GM21576 (cell line): ENCODE measurements at regions not wholly inside any gene's neighbourhood (a gene's known extent, or its start where the extent isn't known, plus 50 kb on each side); places are given as distances from the start of the nearest gene placed in this dataset.
"Not testable (repeated sequence)": the region's sequence is repeated elsewhere in the genome, so short reads cannot be mapped to it uniquely, and the experiment has no call there.

ENCODE experiments used
- ATAC-seq: cut with Tn5 transposase; IDR thresholded peaks from one replicate; pipeline ENCODE4 v1.9.1; 2021; ENCODE audit warnings: mild to moderate bottlenecking, moderate library complexity; ENCODE audit not compliant: unreplicated experiment

DNA sequence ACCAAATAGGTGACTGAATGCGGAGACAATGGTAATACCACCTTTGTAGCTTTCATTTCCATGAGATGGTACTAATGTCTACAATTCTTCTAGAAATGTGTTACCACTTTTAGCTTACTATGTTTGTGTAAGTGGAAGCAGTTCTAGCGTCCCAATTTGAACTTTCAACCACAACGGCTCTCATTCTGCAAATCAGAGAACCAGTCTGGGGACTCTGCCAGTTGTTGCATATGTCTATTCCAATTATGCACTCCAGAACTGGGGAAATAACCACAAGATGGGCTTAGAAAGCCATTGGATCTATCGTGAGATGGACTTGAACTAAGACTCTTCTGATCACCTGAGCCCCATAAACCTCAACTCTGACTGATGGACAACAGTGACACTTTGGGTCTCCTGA, 862.3 kb downstream of the SLITRK1 start:
- no peak for ATAC-seq

DNA sequence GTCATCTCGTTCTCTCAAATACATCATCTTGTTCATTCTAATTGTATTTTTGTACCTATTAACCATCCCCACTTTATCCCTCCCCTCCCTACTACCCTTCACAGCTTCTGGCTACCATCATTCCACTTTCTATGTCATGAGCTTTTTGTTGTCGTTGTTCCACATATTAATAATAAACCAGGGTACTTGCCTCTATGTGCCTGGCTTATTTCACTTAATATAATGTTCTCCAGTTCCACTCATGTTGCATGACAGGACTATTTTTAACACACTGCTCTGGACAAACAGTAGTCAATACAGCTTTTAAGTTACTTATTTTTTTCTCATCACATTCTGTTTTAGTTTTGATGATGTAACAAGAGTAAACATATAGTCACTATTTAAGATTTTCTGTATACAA, 872.3 kb downstream of the SLITRK1 start:
- no peak for ATAC-seq

DNA sequence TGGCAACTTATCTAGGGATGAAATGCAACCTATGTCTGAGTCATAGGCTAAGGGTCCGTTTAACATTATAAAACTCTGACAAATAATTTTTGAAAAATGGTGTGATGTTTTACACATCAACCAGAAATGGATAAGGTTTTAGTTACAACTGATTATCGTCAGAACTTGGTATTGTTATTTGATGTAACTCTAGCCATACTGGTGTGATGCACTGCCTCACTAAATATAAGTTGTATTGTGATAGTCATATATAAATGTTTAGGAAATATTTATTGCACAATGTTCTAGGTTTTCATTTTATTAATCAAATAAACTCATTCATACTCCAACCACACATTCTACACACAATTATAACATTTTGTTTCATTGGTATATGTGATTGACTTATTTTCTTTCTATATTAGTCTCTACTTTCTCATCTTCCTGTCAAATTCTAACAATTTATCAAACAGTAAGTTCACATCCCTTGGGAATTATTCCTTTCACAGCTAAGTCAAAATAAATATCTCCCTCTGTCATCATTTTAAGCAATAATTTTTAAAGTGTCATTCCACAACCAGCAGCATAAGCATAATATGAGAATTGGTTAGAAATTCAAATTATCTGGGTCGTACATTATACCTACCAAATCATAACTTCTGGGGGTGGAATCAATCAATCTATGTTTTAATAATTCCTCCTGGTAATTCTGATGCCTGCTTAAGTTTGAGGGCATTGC, 873.9 kb downstream of the SLITRK1 start:
- no peak for ATAC-seq

DNA sequence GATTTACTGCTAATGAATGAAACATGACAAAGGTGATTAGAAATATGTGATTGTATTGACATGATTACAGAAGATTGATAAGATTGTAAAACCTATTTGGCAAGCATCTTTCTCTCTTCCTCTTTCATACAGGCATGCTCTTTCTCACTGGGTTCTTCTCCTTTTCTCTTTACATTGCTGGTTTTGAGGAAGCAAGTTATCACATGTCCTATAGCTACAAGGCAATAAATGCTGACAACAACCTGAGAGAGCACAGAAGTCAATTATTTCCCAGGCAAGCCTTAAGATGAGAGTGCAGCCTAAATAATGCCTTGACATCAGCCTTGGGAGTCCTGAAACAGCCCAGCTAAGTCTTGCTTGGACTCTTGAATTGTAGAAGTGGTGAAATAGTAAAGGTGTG, 875.0 kb downstream of the SLITRK1 start:
- no peak for ATAC-seq

DNA sequence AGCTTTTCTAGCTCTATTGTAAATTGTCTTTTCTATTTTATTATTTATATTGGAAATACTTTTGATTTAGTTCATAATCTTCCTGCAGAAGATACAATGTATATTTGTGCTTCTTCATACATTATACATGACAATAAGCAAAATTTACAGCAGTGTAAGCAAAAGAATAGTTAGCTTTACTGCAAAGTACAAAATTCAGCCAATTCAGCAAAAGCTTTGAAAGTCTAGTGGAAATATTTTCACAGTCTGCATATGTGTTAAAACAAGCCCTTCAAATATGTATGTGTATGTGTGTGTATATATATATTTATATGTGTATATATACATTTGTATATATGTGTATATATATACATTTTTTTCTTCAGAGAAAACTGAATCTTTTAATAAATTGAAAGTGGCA, 879.1 kb downstream of the SLITRK1 start:
- no peak for ATAC-seq

DNA sequence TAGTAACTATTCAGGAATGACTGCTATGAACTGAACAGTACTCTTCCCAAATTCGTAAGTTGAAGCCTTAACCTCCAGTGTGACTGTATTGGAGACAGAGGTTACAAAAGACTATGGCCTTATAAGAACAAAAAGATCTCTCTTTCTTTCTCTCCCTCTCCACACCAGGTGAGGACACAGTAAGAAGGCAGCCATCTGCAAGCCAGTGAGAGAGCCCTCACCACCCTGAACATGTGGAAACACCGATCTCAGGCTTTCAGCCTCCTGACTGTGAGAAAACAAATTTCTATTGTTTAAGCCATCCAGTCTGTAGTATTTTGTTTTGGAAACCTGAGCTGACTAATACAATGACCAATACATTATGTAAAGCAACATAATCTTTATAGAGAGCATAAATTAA, 888.9 kb downstream of the SLITRK1 start:
- no peak for ATAC-seq

DNA sequence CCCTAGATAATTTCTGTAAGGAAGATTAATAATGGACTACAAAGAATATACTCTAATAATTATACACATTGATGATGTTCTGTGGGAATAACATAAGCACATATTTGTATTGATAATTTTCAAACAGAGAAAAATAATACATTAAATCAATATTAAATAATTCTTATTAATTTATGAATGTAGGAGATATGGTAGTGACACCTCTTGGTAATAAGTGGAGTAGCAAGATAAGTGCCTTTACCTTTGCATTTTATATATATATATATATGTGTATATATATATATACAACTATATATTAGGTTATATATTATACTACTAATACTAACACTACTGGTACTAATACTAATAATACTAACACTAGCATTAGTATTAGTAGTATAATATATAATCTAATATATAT, 905.8 kb downstream of the SLITRK1 start:
- no peak for ATAC-seq

DNA sequence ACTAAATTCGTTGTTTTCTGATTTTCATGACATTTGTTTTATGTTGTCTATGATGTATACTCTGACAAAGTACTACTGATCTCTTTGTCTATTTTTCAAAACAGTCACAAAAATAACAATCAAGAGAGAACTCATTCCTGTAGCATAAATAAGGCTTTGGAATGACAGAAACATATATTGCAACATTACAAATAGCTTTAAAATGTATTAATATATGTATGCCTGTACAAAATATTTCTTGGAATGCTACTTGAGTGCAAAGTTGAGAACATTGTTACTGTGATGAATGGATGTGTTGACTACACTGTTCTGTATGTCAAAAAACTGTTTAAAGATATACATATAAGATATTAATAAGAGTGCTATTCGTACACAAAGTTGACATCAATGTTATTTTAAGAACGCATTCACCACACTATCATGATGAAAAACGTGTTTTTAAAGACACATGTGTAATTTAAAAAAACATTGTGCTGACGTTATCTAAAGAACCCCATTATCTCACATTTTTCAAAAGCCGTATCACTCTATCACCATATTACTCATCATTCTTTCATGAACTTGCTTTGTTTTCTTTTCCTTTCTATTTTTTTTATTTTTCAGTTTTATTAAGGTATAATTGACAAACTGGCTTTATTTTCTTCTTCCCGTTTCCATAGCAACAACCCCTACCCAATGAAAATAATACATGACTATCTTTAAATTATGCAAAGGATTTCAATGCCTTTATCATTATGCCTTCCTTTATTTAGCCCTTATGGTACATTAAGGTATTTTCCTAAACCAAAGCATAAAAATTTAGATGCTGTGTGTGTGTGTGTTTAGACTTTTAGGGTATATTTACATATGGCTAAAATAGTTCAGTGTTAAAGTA, 918.8 kb downstream of the SLITRK1 start:
- ATAC-seq = no peak

DNA sequence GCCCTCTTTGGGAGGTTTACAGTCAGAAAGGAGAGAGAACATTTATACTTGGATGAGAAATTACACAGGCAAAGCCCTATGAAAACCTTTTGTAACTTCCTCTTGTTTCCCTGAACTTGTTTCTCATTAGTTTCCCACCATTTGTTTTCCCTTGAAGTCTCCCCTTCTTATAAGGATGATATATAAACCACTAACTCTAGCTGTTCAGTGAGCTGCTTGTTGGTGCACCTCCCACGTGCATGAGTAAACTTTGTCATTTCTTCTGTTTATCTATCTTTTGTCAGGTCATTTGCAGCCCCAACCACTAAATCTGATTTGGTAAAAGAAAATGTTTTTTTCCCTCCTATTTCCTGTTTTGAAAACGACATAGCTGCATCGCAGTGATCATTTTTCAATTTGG, 919.9 kb downstream of the SLITRK1 start:
- ATAC-seq = no peak

DNA sequence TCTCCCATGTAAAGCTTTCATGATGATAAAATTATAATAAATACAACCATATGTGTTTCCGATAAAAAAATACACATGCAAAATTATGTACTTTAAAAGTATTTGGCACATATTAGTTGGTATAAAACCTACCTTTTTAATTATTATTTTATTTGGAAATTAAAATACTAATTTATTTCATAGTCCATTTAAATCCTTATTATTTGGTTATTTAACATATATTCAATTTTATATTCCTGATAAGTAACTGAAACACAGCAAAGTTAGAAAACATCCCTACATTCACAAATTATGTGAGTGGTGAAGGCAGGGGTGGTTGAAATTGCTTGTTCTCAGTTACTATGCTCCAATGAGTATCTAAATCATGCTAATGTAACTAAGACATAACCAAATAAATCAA, 920.5 kb downstream of the SLITRK1 start:
- no peak for ATAC-seq

DNA sequence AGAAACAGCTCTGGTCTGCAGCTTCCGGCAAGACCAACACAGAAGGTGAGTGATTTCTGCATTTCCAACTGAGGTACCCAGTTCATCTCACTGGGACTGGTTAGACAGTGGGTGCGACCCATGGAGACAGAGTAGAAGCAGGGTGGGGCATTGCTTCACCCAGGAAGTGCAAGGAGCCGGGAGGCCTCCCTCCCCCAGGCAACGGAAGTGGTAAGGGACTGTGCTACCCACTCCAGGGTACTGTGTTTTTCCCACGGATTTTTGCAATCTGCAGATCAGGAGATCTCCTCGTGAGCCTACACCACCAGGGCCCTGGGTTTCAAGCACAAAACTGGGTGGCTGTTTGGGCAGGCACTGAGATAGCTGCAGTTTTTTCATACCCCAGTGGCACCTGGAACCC, 929.9 kb downstream of the SLITRK1 start:
- ATAC-seq = not testable (repeated sequence)

DNA sequence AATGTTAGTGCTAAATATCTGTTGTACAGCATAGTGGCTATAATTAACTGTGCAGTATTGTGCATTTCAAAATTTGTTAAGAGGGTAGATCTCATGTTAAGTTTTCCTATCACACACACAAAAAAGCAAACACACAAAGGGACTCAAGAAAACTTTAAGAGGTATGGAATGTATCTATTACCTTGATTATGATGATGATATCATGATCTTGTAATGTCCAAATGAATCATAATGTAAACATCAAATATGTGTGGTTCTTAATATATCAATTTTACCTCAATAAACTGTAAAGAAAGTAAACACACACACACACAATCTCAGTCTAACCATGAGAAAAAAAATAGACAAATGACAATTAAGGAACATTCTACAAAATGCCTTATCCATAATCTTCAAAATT, 934.6 kb downstream of the SLITRK1 start:
- no peak for ATAC-seq

DNA sequence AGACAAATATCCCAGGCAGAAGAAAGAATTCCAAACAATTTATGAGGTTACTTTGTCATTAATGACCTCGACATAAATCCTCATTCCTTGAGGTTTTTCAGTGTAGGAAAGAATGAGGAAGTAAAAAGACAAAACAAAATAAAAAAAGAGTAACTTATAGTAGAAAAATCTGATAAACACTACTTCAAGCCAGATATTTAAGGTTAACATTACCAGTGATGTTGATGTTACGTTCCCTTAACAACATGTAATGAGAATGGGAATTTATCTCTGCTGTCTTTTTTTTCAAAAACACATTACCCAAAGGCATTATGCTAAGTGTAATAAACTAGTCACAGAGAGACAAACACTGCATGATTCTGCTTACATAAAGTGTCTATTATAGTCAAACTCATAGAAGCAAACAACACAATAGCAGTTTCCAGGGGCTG, 935.1 kb downstream of the SLITRK1 start:
- ATAC-seq = no peak

DNA sequence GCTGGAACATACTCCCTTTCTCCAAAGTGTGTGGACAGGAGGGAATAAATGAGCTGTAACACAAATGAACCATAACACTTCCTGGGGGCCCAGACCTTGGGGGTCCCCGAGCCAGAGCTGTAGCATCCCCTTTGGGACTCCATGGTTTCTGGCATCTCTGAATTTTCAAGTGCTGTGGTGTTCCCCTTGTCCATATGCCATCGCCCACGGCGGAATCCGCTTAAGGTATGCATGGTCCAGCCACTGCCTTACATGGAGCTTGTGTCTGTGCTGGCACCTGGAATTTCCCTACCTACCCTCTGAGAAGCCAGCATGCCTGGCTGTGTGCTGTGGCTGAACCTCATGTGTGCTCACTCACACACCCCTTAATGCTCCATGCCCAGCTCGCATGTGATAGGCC, 943.6 kb downstream of the SLITRK1 start:
- ATAC-seq = no peak

DNA sequence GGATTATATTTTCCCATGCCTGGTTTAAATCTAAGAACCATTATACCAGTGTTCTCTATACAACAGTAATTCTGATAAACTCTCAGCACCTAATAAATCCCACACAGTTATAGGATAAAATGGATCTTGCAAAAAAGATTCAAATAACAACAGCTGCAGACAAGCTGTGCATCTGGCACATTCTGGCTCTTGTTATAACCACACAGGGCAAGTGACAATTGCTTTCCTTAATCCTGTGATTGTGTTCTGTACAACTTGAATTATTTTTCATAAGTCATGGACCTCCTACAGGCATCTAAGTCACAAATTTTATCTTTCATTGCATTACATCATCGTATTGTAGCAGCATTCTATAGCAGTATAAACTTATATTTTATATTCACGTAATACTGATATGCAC, 948.3 kb downstream of the SLITRK1 start:
- ATAC-seq = no peak

DNA sequence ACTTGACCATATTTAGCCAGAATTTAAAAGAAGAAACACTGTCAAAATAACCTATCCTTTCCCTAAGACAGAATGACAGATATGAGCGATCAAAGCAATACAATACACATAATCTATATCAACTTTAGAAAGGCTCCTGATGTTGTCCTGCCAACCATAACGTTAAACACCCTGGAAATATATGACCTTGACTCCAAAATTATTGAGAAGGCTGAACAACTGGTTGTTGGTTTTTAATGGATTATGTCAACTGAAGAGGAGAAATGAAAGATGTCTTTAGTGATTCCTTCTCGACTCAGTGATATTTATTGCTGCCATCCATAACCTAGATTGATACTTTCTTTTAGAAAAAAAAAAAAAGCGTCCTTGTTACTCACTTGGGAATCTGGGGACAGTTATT, 957.2 kb downstream of the SLITRK1 start:
- ATAC-seq = no peak

DNA sequence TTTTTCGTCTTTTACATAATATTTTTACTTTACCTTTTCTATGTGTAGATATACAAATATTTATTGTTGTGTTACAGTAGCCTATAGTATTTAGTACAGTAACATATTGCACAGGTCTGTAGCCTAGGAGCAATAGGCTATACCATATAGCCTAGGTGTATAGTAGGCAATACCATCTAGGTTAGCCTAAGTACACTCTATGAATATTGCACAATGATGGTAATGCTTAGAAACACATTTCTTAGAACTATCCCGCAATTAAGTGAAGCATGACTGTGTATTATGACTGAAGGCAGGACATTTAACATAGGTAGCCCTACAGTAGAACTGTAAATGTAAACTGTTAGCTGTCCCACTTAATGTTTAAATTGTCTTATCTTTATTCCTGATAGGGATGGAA, 964.3 kb downstream of the SLITRK1 start:
- no peak for ATAC-seq

DNA sequence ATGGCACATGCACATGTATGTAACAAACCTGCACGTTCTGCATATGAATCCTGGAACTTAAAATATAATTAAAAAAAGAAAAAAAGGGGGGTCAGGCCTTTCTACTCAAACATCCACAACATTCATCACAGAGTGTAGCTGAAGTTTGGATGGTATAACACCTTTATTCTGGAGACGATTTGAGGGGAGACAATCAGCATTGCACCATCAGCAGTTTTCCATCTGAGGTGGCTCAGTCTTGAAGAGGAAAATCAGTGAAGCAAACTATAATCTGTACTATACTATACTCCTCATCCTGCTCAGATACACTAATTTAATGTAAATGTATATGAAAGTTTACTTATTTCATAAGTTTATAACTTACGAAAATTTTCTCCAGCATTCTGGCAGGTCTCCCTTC, 969.7 kb downstream of the SLITRK1 start:
- ATAC-seq = no peak

DNA sequence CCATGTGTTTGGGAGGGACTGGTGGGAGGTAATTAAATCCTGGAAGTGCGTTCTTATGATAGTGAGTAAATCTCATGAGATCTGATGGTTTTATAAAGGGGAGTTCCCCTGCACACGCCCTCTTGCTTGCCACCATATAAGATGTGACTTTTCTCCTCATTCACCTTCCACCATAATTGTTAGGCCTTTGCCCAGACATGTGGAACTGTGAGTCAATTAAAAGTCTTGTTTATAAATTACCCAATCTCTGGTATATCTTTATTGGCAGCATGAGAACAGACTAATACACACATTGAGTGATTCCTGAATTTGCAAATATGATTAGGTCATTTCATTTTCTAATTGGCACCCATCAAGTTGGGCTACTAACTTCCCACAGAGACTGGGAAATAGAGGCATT, 977.2 kb downstream of the SLITRK1 start:
- ATAC-seq = no peak

DNA sequence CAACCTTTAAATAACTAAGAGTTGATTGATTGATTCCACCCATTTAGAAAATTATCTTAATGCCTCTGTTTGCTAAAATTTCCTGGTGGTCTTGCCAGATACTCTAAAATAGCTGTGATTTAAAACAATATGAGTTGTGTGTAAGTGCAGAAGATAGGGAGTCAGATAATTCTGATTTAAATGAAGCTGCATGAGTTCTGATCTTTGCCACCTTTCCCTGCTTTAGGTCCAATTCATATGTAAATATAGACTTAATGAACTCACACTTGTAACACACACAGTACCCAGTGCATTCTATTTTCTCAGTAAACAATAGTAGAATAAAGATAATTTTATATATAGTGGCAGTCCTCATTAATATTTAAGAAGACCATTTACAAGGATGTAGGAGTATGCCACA, 981.8 kb downstream of the SLITRK1 start:
- ATAC-seq = no peak

DNA sequence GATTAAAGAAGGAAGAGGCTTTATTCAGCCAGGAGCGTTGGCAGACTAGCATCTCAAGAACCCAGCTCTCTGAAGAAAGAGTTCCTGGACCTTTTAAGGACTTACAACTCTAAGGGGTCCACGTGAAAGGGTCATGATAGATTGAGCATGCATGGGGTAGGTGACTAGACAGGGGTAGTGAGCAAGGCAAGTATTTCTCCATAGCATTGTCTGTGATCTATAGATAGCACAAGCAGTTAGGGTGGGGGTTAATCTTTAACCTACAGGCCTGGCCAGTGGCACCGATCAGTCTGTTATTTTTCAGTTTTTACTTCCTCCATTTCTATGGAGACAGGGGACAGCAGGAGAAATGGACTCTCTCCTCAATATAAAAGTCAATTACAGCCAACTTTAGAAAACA, 983.7 kb downstream of the SLITRK1 start:
- no peak for ATAC-seq

DNA sequence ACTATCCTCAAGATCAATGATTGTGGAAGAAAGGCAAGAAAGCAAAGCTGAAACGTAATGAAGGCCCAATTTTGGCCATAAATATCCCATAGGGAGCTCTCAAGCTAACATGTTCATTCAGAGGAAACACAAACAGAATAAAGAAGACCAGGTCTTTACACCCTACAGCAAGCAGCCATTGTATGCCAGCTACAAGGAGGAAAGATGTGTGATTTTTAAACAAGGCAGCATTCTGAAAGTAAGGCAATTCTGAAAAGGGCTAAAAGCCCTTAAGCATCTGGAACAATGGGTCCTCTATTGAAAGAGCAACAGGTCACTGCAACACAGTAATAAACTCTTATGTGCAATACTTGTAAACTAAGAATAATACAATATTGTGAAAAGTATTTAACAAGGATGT, 1002.4 kb downstream of the SLITRK1 start:
- no peak for ATAC-seq
